DOHH2 (cell line): ENCODE measurements at regions not wholly inside any gene's neighbourhood (a gene's known extent, or its start where the extent isn't known, plus 50 kb on each side); places are given as distances from the start of the nearest gene placed in this dataset.

Experiments used
- H3F3A ChIP-seq: fragments of 200-600 bp; sonication (generic), shearing (Covaris generic); 2 replicates; pipeline ENCODE4 v1.6.0; 2016; ENCODE audit warnings: antibody characterized with exemption, mild to moderate bottlenecking; ENCODE audit not compliant: control insufficient read depth, insufficient read depth
- H3K27ac ChIP-seq: fragments of 200-600 bp; sonication (generic); 2 replicates; pipeline ENCODE4 v1.5.1; 2014; ENCODE audit warnings: low read depth, mild to moderate bottlenecking, low read length, moderate library complexity
- H3K27me3 ChIP-seq: fragments of 200-600 bp; sonication (generic); 2 replicates; pipeline ENCODE4 v1.6.1; 2014; ENCODE audit warnings: mild to moderate bottlenecking, low read length, mixed read lengths; ENCODE audit not compliant: control insufficient read depth
- H3K36me3 ChIP-seq: fragments of 200-600 bp; sonication (generic); 2 replicates; pipeline ENCODE4 v1.6.1; 2014; ENCODE audit warnings: mild to moderate bottlenecking, low read length, moderate library complexity, mixed read lengths; ENCODE audit not compliant: control insufficient read depth
- H3K4me1 ChIP-seq: fragments of 200-600 bp; sonication (generic); 2 replicates; pipeline ENCODE4 v1.6.1; 2014; ENCODE audit warnings: mild to moderate bottlenecking, low read length, mixed read lengths; ENCODE audit not compliant: control insufficient read depth
- H3K4me2 ChIP-seq: fragments of 200-600 bp; sonication (generic); 2 replicates; pipeline ENCODE4 v1.6.0; 2014; ENCODE audit warnings: mild to moderate bottlenecking, low read length, moderate library complexity
- H3K4me3 ChIP-seq: fragments of 200-600 bp; sonication (generic); 2 replicates; pipeline ENCODE4 v1.5.1; 2014; ENCODE audit warnings: mild to moderate bottlenecking, low read length, mixed read lengths
- H3K79me2 ChIP-seq: fragments of 200-600 bp; sonication (generic); 2 replicates; pipeline ENCODE4 v1.6.1; 2014; ENCODE audit warnings: mild to moderate bottlenecking, low read length, mixed read lengths; ENCODE audit not compliant: control insufficient read depth
- H3K9me2 ChIP-seq: fragments of 200-600 bp; sonication (generic); replicated peaks from 2 replicates; pipeline ENCODE4 v1.6.1; 2014; ENCODE audit warnings: mild to moderate bottlenecking, low read length, mixed read lengths; ENCODE audit not compliant: control insufficient read depth
- H3K9me3 ChIP-seq: fragments of 200-600 bp; sonication (generic); 2 replicates; pipeline ENCODE4 v1.6.1; 2014; ENCODE audit warnings: antibody characterized with exemption, low read length, mixed read lengths; ENCODE audit not compliant: control insufficient read depth, insufficient read depth
- H4K20me1 ChIP-seq: fragments of 200-600 bp; sonication (generic); 2 replicates; pipeline ENCODE4 v1.6.0; 2014; ENCODE audit warnings: low read depth, mild to moderate bottlenecking, antibody characterized with exemption, low read length, moderate library complexity; ENCODE audit not compliant: control insufficient read depth, insufficient read depth
- EZH2phosphoT487 ChIP-seq: fragments of 200-600 bp; sonication (generic); IDR thresholded peaks from 2 replicates; pipeline ENCODE4 v1.6.1; 2017; ENCODE audit warnings: borderline replicate concordance, mild to moderate bottlenecking, antibody characterized with exemption, low read length, moderate library complexity, mixed read lengths
- TF ChIP-seq, protein P1 (sequence below): fragments of 200-600 bp; sonication (generic); IDR thresholded peaks from one replicate; pipeline ENCODE4 v1.5.1; 2014; ENCODE audit warnings: antibody characterized with exemption, mild to moderate bottlenecking, low read depth, low read length; ENCODE audit not compliant: poor library complexity, severe bottlenecking

DNA sequence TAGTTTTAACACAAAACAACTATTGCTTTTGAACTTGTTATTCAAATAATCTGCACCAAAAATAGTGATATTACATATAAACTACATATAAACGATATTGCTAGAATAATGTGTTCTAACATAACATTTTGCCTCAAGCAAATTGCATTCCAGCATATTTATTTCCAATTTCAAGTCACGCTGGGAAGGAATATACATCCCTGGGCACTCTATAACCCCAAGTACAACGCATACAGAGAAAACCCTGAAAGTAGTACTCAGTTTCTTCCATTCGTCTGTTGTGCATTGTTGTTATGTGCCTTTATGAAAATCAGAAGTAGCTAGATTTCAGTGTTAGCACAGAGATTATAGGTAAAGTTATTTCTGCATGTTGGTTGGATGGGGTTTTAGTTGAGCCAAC lies 251.5 kb downstream of the TUSC7 start:
- Histone ChIP-seq H3K4me3 (no peak overlapping the region), H3K4me2 (no peak overlapping the region), H3K4me1 (no peaks in the 10 kb centered on the region), H3F3A (no peaks in the 10 kb centered on the region), H3K36me3 (no peaks in the 10 kb centered on the region), H3K79me2 (no peaks in the 10 kb centered on the region), H3K9me2 (no peaks in the 10 kb centered on the region), H4K20me1 (no peaks in the 10 kb centered on the region), H3K27me3 (no peaks in the 10 kb centered on the region), H3K9me3 (no peaks in the 10 kb centered on the region), H3K27ac (no peak overlapping the region)
- TF ChIP-seq, protein P1, sequence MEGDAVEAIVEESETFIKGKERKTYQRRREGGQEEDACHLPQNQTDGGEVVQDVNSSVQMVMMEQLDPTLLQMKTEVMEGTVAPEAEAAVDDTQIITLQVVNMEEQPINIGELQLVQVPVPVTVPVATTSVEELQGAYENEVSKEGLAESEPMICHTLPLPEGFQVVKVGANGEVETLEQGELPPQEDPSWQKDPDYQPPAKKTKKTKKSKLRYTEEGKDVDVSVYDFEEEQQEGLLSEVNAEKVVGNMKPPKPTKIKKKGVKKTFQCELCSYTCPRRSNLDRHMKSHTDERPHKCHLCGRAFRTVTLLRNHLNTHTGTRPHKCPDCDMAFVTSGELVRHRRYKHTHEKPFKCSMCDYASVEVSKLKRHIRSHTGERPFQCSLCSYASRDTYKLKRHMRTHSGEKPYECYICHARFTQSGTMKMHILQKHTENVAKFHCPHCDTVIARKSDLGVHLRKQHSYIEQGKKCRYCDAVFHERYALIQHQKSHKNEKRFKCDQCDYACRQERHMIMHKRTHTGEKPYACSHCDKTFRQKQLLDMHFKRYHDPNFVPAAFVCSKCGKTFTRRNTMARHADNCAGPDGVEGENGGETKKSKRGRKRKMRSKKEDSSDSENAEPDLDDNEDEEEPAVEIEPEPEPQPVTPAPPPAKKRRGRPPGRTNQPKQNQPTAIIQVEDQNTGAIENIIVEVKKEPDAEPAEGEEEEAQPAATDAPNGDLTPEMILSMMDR, result no peak
- no peak for TF ChIP-seq EZH2phosphoT487

DNA sequence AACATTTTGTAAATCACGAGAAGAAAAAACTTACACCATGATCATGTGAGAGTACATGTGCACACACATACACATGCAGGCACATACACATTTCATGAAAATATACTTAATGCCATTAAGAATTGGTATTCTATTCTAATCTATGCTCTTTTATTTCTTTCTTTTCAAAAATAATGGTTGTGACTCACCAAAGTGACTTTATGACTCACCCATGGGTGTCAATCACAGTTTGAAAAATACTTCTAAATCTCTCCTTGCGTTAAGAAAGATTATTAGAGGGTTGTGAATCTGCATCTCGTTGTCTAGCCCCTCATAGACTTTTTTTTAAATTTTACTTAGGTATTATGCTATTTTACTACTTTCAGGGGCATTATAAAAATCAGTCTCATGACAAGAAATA lies 254.2 kb downstream of the TUSC7 start:
- no peaks in the 10 kb centered on the region for H4K20me1 ChIP-seq
- no peak for TF ChIP-seq EZH2phosphoT487
- no peak overlapping the region for H3K4me3 ChIP-seq
- H3K36me3 ChIP-seq, result no peaks in the 10 kb centered on the region
- H3K4me1 ChIP-seq, result no peaks in the 10 kb centered on the region
- H3K4me2 ChIP-seq, result no peak overlapping the region
- H3K79me2 ChIP-seq, result no peaks in the 10 kb centered on the region
- no peak overlapping the region for H3K27ac ChIP-seq
- no peaks in the 10 kb centered on the region for H3K27me3 ChIP-seq
- no peaks in the 10 kb centered on the region for H3K9me2 ChIP-seq
- no peaks in the 10 kb centered on the region for H3K9me3 ChIP-seq
- H3F3A ChIP-seq, result no peaks in the 10 kb centered on the region

DNA sequence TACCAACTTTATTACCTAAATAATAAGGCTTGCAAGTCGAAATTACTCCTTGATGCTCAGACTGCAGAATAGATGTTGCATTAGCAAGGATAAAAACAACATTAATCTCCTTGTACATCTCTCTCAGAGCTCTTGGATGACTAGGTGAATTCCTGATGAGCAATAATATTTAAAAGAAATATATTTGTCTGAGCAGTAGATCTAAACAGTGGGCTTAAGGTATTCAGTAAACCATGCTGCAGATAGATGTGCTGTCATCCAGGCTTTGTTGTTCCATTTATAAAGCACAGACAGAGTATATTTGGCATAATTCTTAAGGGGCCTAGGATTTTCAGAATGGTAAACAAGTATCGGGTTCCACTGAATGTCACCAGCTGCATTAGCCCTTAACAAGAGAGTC lies 257.1 kb downstream of the TUSC7 start:
- H3K27me3 ChIP-seq, result no peaks in the 10 kb centered on the region
- no peaks in the 10 kb centered on the region for H3K36me3 ChIP-seq
- no peaks in the 10 kb centered on the region for H3K9me3 ChIP-seq
- H3K79me2 ChIP-seq, result no peaks in the 10 kb centered on the region
- H3K9me2 ChIP-seq, result no peaks in the 10 kb centered on the region
- H3K4me3 ChIP-seq, result no peak overlapping the region
- H3K4me1 ChIP-seq, result no peaks in the 10 kb centered on the region
- TF ChIP-seq EZH2phosphoT487, result no peak
- TF ChIP-seq, protein P1, result no peak
- H3K4me2 ChIP-seq, result no peak overlapping the region
- no peaks in the 10 kb centered on the region for H3F3A ChIP-seq
- no peak overlapping the region for H3K27ac ChIP-seq
- no peaks in the 10 kb centered on the region for H4K20me1 ChIP-seq

DNA sequence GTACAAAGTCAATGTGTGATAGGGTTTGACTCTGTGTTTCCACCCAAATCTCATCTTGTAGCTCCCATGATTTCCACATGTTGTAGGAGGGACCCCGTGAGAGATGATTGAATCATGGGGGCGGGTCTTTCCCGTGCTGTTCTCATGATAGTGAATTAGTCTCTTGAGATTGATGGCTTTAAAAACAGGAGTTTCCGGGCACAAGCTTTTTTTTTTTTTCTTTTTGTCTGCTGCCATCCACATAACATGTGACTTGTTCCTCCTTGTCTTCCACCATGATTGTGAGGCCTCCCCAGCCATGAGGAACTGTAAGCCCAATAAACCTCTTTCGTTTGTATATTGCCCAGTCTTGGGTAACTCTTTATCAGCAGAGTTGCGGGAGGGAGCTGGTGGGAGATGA lies 259.6 kb downstream of the TUSC7 start:
- Histone ChIP-seq H4K20me1 (no peaks in the 10 kb centered on the region), H3K27me3 (no peaks in the 10 kb centered on the region), H3K4me3 (no peak overlapping the region), H3K4me1 (no peaks in the 10 kb centered on the region), H3K79me2 (no peaks in the 10 kb centered on the region), H3K9me3 (no peaks in the 10 kb centered on the region), H3K36me3 (no peaks in the 10 kb centered on the region), H3K9me2 (no peaks in the 10 kb centered on the region), H3K4me2 (no peak overlapping the region), H3F3A (no peaks in the 10 kb centered on the region), H3K27ac (no peak overlapping the region)
- no peak for TF ChIP-seq EZH2phosphoT487
- TF ChIP-seq, protein P1, result no peak
